Vagina (tissue), 2 donors: ENCODE measurements at regions not wholly inside any gene's neighbourhood (a gene's known extent, or its start where the extent isn't known, plus 50 kb on each side); places are given as distances from the start of the nearest gene placed in this dataset.

ENCODE experiments used
- DNase-seq, 2 donors: peaks; one replicate each; pipeline ENCODE4 v3.0.0-alpha.2; 2017; ENCODE audit errors: extremely low spot score in 2 of 2
- H3K27ac ChIP-seq: fragments of 200-600 bp; sonication (generic); one replicate; pipeline ENCODE4 v1.5.1; 2019
- H3K27me3 ChIP-seq: fragments of 200-600 bp; sonication (generic); one replicate; pipeline ENCODE4 v1.5.1; 2019
- H3K36me3 ChIP-seq, 2 donors: fragments of 200-600 bp; sonication (generic); one replicate each; pipeline ENCODE4 v1.5.1; 2017 to 2019
- H3K4me1 ChIP-seq: fragments of 200-600 bp; sonication (generic); one replicate; pipeline ENCODE4 v1.5.1; 2019
- H3K4me3 ChIP-seq, 2 donors: fragments of 200-600 bp; sonication (generic); 1 replicate in 1 of 2; 2 replicates in 1 of 2; pipeline ENCODE4 v1.5.1; 2016 to 2019
- H3K9me3 ChIP-seq: fragments of 200-600 bp; sonication (generic); one replicate; pipeline ENCODE4 v1.5.1; 2019
- POLR2A ChIP-seq, 2 donors: fragments of 450-650 bp; IDR thresholded peaks; one replicate each; pipeline ENCODE4 v1.6.1; 2017; ENCODE audit warnings: antibody characterized with exemption in 2 of 2, mild to moderate bottlenecking in 2 of 2, moderate library complexity in 2 of 2
- POLR2AphosphoS5 ChIP-seq, 2 donors: sonication (generic); formaldehyde crosslinking; IDR thresholded peaks; one replicate each; pipeline ENCODE4 v1.9.0; 2017; ENCODE audit warnings: antibody characterized with exemption in 2 of 2, mild to moderate bottlenecking in 2 of 2, low read depth in 1 of 2; ENCODE audit not compliant: insufficient read depth in 1 of 2
- intact Hi-C: fragments of 100-400 bp; cut with DNase I; formaldehyde crosslinking; loops from one replicate; pipeline ENCODE4 v1.15.1; 2023
- TF ChIP-seq, protein P1 (sequence below), 3 experiments: fragments of 450-650 bp in 2 of 3; fragments of 200-600 bp in 1 of 3; sonication (generic) in 1 of 3; IDR thresholded peaks; one replicate each; pipeline ENCODE4 v1.5.1; 2017 to 2019; ENCODE audit warnings: antibody characterized with exemption in 3 of 3, mild to moderate bottlenecking in 2 of 3, moderate library complexity in 2 of 3

DNA sequence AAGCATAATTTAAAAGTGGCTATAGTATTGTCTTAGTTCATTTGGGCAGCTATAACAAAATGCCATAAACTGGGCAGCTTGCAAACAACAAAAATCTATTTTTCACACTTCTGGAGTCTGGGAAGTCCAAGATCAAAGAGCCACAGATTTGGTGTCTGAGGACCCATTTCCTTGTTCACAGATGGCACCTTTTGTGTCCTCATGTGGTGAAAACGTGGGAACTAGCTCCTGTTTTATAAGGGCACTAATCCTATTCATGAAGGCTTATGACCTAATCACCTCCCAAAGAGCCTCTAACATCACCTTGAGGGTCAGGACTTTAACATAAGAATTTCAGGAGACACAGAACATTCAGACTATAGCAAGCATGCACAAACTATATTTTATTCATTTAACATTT, 126.5 kb upstream of the WDFY3 start:
- DNase-seq: no peak
- TF ChIP-seq POLR2A (IDR thresholded peaks at IDR 0.05) (no peak), POLR2AphosphoS5 (IDR thresholded peaks at IDR 0.05; ENCODE audit: insufficient read depth in 1 of 2, low read depth in 1 of 2) (no peak)
- TF ChIP-seq, protein P1, sequence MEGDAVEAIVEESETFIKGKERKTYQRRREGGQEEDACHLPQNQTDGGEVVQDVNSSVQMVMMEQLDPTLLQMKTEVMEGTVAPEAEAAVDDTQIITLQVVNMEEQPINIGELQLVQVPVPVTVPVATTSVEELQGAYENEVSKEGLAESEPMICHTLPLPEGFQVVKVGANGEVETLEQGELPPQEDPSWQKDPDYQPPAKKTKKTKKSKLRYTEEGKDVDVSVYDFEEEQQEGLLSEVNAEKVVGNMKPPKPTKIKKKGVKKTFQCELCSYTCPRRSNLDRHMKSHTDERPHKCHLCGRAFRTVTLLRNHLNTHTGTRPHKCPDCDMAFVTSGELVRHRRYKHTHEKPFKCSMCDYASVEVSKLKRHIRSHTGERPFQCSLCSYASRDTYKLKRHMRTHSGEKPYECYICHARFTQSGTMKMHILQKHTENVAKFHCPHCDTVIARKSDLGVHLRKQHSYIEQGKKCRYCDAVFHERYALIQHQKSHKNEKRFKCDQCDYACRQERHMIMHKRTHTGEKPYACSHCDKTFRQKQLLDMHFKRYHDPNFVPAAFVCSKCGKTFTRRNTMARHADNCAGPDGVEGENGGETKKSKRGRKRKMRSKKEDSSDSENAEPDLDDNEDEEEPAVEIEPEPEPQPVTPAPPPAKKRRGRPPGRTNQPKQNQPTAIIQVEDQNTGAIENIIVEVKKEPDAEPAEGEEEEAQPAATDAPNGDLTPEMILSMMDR (IDR thresholded peaks at IDR 0.05): no peak
- intact Hi-C loops: no loop called here
- H3K4me3 ChIP-seq: no peak overlapping the region
- no peak overlapping the region for H3K27ac ChIP-seq
- no peaks in the 10 kb centered on the region for H3K36me3 ChIP-seq
- no peaks in the 10 kb centered on the region for H3K4me1 ChIP-seq
- no peaks in the 10 kb centered on the region for H3K9me3 ChIP-seq
- H3K27me3 ChIP-seq: no peaks in the 10 kb centered on the region

DNA sequence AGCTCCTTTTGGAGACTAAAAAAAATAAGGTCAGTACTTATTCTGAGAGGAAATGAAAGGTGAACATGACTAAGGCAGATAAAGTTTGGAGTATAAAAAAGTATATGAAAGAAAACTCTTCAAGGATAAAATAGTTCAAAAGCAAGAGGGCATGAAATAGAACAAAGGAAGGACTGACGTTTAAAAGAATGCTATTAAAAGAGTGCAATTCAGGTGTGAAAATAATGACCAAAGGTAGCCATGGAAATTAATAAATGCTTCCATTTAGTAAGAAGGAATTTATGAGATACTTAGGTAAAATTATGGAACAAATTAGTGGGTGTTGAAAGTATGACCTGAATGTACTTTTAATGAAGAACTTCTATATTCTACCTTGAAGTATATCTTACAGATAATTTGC, 128.2 kb upstream of the WDFY3 start:
- Histone ChIP-seq H3K36me3 (no peaks in the 10 kb centered on the region), H3K9me3 (no peaks in the 10 kb centered on the region), H3K27me3 (no peaks in the 10 kb centered on the region), H3K4me3 (no peak overlapping the region), H3K27ac (no peak overlapping the region), H3K4me1 (no peaks in the 10 kb centered on the region)
- TF ChIP-seq POLR2AphosphoS5 (IDR thresholded peaks at IDR 0.05; ENCODE audit: insufficient read depth in 1 of 2, low read depth in 1 of 2): no peak
- TF ChIP-seq POLR2A (IDR thresholded peaks at IDR 0.05): no peak
- TF ChIP-seq, protein P1 (IDR thresholded peaks at IDR 0.05): no peak
- intact Hi-C loops: no loop called here
- no peak for DNase-seq

DNA sequence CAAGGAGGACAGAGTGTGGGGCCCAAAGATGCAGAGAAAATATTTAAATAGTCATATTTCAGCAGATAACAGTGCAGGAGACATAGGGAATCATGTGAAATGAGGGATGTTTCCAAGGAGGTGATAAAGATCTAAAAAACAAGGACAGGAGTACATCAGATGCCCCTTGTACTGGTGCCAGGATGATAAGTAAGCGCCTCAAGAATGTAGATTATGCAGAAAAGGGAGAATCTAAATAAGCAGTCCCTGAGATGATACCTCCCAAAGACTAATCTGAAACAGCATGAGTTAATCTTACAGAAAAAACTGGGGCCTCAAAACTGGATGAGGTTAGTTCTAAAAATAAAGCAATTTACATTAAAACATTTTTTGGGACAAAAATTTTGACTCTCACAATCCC, 136.1 kb upstream of the WDFY3 start:
- no peaks in the 10 kb centered on the region for H3K4me1 ChIP-seq
- no peaks in the 10 kb centered on the region for H3K36me3 ChIP-seq
- no peak overlapping the region for H3K4me3 ChIP-seq
- H3K27me3 ChIP-seq: no peaks in the 10 kb centered on the region
- intact Hi-C loops: no loop called here
- H3K27ac ChIP-seq: no peak overlapping the region
- DNase-seq: no peak
- TF ChIP-seq POLR2AphosphoS5 (IDR thresholded peaks at IDR 0.05; ENCODE audit: insufficient read depth in 1 of 2, low read depth in 1 of 2): no peak
- H3K9me3 ChIP-seq: no peaks in the 10 kb centered on the region

GRCh38 chr4:85106166-85106565, 139.7 kb upstream of the WDFY3 start:
- H3K9me3 ChIP-seq: no peaks in the 10 kb centered on the region
- H3K4me3 ChIP-seq: no peak overlapping the region
- no peaks in the 10 kb centered on the region for H3K4me1 ChIP-seq
- DNase-seq: no peak
- no peak overlapping the region for H3K27ac ChIP-seq
- no peaks in the 10 kb centered on the region for H3K27me3 ChIP-seq
- intact Hi-C loops: no loop called here
- no peaks in the 10 kb centered on the region for H3K36me3 ChIP-seq
- TF ChIP-seq POLR2AphosphoS5 (IDR thresholded peaks at IDR 0.05; ENCODE audit: insufficient read depth in 1 of 2, low read depth in 1 of 2): no peak

GRCh38 chr4:85106805-85107336, 140.4 kb upstream of the WDFY3 start:
- intact Hi-C loops: no loop called here
- Histone ChIP-seq H3K9me3 (no peaks in the 10 kb centered on the region), H3K4me3 (no peak overlapping the region), H3K27me3 (no peaks in the 10 kb centered on the region), H3K4me1 (no peaks in the 10 kb centered on the region), H3K36me3 (no peaks in the 10 kb centered on the region), H3K27ac (no peak overlapping the region)
- DNase-seq: no peak
- TF ChIP-seq POLR2AphosphoS5 (IDR thresholded peaks at IDR 0.05; ENCODE audit: insufficient read depth in 1 of 2, low read depth in 1 of 2): no peak
- TF ChIP-seq POLR2A (IDR thresholded peaks at IDR 0.05): no peak
- TF ChIP-seq, protein P1 (IDR thresholded peaks at IDR 0.05): no peak

DNA sequence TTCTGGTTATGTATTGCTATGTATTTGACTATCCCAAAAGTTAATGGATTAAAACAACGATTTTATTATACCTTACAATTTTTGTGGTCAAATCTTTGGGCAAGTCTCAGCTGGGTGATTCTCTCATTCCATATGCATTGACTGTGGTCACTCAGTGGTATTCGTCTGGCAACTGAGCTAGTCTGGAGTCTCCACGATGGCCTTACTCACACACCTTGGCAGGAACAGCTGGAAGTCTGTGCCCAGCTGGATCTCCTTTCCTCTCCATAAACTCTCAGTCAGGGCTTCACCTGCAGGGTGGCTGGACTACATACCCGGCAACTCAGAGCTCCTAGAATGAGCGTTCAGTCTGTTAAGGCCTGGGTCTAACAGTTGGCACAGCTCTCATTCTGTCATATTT, 141.1 kb upstream of the WDFY3 start:
- Histone ChIP-seq H3K4me1 (no peaks in the 10 kb centered on the region), H3K27me3 (no peaks in the 10 kb centered on the region), H3K9me3 (no peaks in the 10 kb centered on the region), H3K36me3 (no peaks in the 10 kb centered on the region), H3K27ac (no peak overlapping the region), H3K4me3 (no peak overlapping the region)
- DNase-seq: no peak
- intact Hi-C loops: no loop called here
- TF ChIP-seq POLR2AphosphoS5 (IDR thresholded peaks at IDR 0.05; ENCODE audit: insufficient read depth in 1 of 2, low read depth in 1 of 2) (no peak), POLR2A (IDR thresholded peaks at IDR 0.05) (no peak)
- TF ChIP-seq, protein P1 (IDR thresholded peaks at IDR 0.05): no peak
